ENCODE measurements at regions not wholly inside any gene's neighbourhood (a gene's known extent, or its start where the extent isn't known, plus 50 kb on each side); places are given as distances from the start of the nearest gene placed in this dataset.
A peak's percentile ranks its signal among the peaks of the same experiment; 100 is the strongest.

GRCh38 chr3:150220041-150220440 lies 188.1 kb upstream of the TSC22D2 start:
- Histone ChIP-seq H3K4me3 (no peak overlapping the region), H3K9me3 (ENCODE audit: low read depth) (no peaks in the 10 kb centered on the region), H3K27ac (no peak overlapping the region), H3K4me1 (ENCODE audit: low read depth) (peaks cover 20% of the 10 kb centered on the region), H3K36me3 (no peaks in the 10 kb centered on the region), H3K27me3 (no peaks in the 10 kb centered on the region)
- no peak for DNase-seq (ENCODE audit: low read depth in 1 of 2, low spot score in 1 of 2)
- TF ChIP-seq, protein P1, sequence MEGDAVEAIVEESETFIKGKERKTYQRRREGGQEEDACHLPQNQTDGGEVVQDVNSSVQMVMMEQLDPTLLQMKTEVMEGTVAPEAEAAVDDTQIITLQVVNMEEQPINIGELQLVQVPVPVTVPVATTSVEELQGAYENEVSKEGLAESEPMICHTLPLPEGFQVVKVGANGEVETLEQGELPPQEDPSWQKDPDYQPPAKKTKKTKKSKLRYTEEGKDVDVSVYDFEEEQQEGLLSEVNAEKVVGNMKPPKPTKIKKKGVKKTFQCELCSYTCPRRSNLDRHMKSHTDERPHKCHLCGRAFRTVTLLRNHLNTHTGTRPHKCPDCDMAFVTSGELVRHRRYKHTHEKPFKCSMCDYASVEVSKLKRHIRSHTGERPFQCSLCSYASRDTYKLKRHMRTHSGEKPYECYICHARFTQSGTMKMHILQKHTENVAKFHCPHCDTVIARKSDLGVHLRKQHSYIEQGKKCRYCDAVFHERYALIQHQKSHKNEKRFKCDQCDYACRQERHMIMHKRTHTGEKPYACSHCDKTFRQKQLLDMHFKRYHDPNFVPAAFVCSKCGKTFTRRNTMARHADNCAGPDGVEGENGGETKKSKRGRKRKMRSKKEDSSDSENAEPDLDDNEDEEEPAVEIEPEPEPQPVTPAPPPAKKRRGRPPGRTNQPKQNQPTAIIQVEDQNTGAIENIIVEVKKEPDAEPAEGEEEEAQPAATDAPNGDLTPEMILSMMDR (IDR thresholded peaks at IDR 0.05; ENCODE audit: low read depth, low read length) = no peak

DNA sequence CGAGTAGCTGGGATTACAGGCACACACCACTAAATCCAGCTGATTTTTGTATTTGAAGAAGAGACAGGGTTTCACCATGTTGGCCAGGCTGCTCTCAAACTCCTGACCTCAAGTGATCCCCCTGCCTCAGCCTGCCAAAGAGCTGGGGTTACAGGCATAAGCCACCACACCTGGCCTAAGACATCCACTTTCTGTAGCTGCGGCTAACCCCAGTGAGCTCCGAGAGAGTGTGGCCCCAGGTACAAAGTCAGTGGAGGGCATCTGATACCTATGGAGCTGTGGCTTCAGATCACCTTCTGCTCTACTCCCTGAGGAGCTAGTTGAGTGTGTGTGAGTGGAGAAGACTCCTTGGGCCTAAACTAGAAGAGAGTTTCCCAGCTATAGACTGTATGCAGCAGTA lies 189.3 kb upstream of the TSC22D2 start:
- peaks cover 20% of the 10 kb centered on the region for H3K4me1 ChIP-seq (ENCODE audit: low read depth)
- no peaks in the 10 kb centered on the region for H3K27me3 ChIP-seq
- H3K27ac ChIP-seq = no peak overlapping the region
- TF ChIP-seq, protein P1 (IDR thresholded peaks at IDR 0.05; ENCODE audit: low read depth, low read length) = no peak
- no peaks in the 10 kb centered on the region for H3K9me3 ChIP-seq (ENCODE audit: low read depth)
- no peaks in the 10 kb centered on the region for H3K36me3 ChIP-seq
- DNase-seq (ENCODE audit: low read depth in 1 of 2, low spot score in 1 of 2) = no peak
- H3K4me3 ChIP-seq = no peak overlapping the region

GRCh38 chr3:150218236-150218635 lies 189.9 kb upstream of the TSC22D2 start:
- Histone ChIP-seq H3K27me3 (no peaks in the 10 kb centered on the region), H3K4me3 (no peak overlapping the region), H3K36me3 (no peaks in the 10 kb centered on the region), H3K4me1 (ENCODE audit: low read depth) (peaks cover 20% of the 10 kb centered on the region), H3K9me3 (ENCODE audit: low read depth) (no peaks in the 10 kb centered on the region), H3K27ac (no peak overlapping the region)
- TF ChIP-seq, protein P1 (IDR thresholded peaks at IDR 0.05; ENCODE audit: low read depth, low read length) = no peak
- no peak for DNase-seq (ENCODE audit: low read depth in 1 of 2, low spot score in 1 of 2)

- Histone ChIP-seq H3K4me3 (no peak overlapping the region), H3K4me1 (ENCODE audit: low read depth) (peaks cover 20% of the 10 kb centered on the region), H3K9me3 (ENCODE audit: low read depth) (no peaks in the 10 kb centered on the region), H3K27me3 (no peaks in the 10 kb centered on the region), H3K27ac (no peak overlapping the region), H3K36me3 (no peaks in the 10 kb centered on the region)
- no peak for DNase-seq (ENCODE audit: low read depth in 1 of 2, low spot score in 1 of 2)
- TF ChIP-seq, protein P1 (IDR thresholded peaks at IDR 0.05; ENCODE audit: low read depth, low read length) = no peak
These were observed 190.4 kb upstream of the TSC22D2 start for GRCh38 chr3:150217691-150218090.

DNA sequence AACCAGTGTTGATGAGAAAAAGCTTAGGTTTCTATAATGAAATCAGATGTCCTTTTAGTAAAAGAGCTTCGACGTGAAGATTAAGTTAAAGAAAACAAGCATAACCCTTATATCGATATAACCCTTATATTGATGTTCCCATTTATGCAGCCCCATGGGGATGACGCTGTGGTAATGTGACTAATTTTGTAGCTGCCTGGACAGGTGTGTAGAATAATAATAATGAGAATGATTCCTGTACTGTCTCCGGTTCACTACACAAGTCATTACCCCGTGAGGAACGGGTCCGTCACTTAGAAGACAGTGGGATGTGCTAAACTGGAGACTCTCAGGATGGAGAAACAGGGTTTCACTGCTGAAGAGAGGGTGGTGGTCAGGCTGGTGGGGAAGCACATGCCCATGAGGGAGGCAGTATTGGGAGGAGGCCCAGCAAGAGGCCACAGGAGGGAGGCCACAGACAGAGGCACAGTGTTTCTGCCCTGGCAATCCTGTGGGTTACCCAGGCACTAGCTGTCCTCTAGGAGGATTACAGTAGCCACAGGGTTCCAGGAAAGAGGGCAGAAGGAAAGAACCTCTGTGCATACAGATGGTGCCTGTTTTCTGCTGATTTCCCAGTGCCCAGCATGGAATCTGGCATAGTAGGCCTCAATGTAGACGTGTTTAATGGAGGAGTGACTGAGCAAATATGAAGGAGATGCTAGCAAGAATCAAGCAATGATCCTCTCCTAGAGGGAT lies 191.1 kb upstream of the TSC22D2 start:
- Histone ChIP-seq H3K36me3 (no peaks in the 10 kb centered on the region), H3K4me1 (ENCODE audit: low read depth) (peaks cover 20% of the 10 kb centered on the region), H3K9me3 (ENCODE audit: low read depth) (no peaks in the 10 kb centered on the region), H3K27me3 (no peaks in the 10 kb centered on the region), H3K4me3 (no peak overlapping the region), H3K27ac (peak overlapping the region; percentile 85)
- DNase-seq (ENCODE audit: low read depth in 1 of 2, low spot score in 1 of 2) = no peak
- TF ChIP-seq, protein P1 (IDR thresholded peaks at IDR 0.05; ENCODE audit: low read depth, low read length) = no peak

Data from cardiac muscle cell (in vitro differentiated cells and primary cell).